Lung (tissue), 11 donors: ENCODE measurements at regions not wholly inside any gene's neighbourhood (a gene's known extent, or its start where the extent isn't known, plus 50 kb on each side); places are given as distances from the start of the nearest gene placed in this dataset.

Experiments used
- ATAC-seq: fragments of 200-7000 bp; cut with Tn5 transposase; one replicate; pipeline ENCODE4 v1.9.1; 2020; ENCODE audit warnings: moderate number of reproducible peaks; ENCODE audit not compliant: insufficient read depth, low FRiP score
- DNase-seq, 3 donors: peaks; one replicate each; pipeline ENCODE4 v3.0.0-alpha.2; 2013 to 2017
- H3K27ac ChIP-seq, 2 donors: one replicate each; pipeline ENCODE4 v1.5.1; 2013; ENCODE audit warnings: mild to moderate bottlenecking in 2 of 2, moderate library complexity in 2 of 2, control low read depth in 1 of 2, inconsistent platforms in 1 of 2, low read depth in 1 of 2, low read length in 1 of 2
- H3K27me3 ChIP-seq, 3 donors: one replicate each; pipeline ENCODE4 v1.5.1; 2013; ENCODE audit warnings: low read length in 2 of 3; ENCODE audit not compliant: control insufficient read depth in 3 of 3, insufficient read depth in 3 of 3
- H3K36me3 ChIP-seq, 4 donors: one replicate each; pipeline ENCODE4 v1.5.1; 2013; ENCODE audit warnings: low read length in 4 of 4, mild to moderate bottlenecking in 1 of 4, moderate library complexity in 1 of 4; ENCODE audit not compliant: control insufficient read depth in 4 of 4, insufficient read depth in 4 of 4
- H3K4me1 ChIP-seq, 5 donors: one replicate each; pipeline ENCODE4 v1.5.1; 2013; ENCODE audit warnings: low read length in 5 of 5, mild to moderate bottlenecking in 2 of 5, moderate library complexity in 1 of 5; ENCODE audit not compliant: control insufficient read depth in 5 of 5, insufficient read depth in 5 of 5
- H3K4me3 ChIP-seq: one replicate; pipeline ENCODE4 v1.5.1; 2013; ENCODE audit warnings: mild to moderate bottlenecking, control low read depth, moderate library complexity
- H3K9ac ChIP-seq, 2 donors: one replicate each; pipeline ENCODE4 v1.5.1; 2013; ENCODE audit warnings: low read length in 2 of 2, control low read depth in 1 of 2; ENCODE audit not compliant: insufficient read depth in 1 of 2
- H3K9me3 ChIP-seq, 4 donors: one replicate each; pipeline ENCODE4 v1.5.1; 2013; ENCODE audit warnings: low read length in 3 of 4, mild to moderate bottlenecking in 1 of 4, moderate library complexity in 1 of 4; ENCODE audit not compliant: control insufficient read depth in 4 of 4, insufficient read depth in 3 of 4
- WGBS, 2 donors: extraction: QIAGEN DNeasy Blood & Tissue Kit; methylation state at CpG; one replicate each; pipeline ENCODE4 v1.1.7; 2013; 5-methylcytosine and 5-hydroxymethylcytosine counted together
- TF ChIP-seq, protein P1 (sequence below): IDR thresholded peaks from 2 replicates; pipeline ENCODE4 v1.5.1; 2012; ENCODE audit warnings: mild to moderate bottlenecking; ENCODE audit errors: control extremely low read depth, extremely low read depth
- donor health status: control.
- donor health status: control.
- donor health status: Bipolar disorder and iron deficiency.
- donor health status: healthy.
- donor health status: DM: yes; HTN: yes; CAD: no.

GRCh38 chr9:74007833-74008232 is 489.3 kb upstream of the RORB start:
- ATAC-seq (no peak), DNase-seq (no peak)
- Histone ChIP-seq H3K9me3 (no peaks in the 10 kb centered on the region), H3K27ac (no peak overlapping the region), H3K4me3 (no peak overlapping the region), H3K4me1 (no peaks in the 10 kb centered on the region), H3K36me3 (no peaks in the 10 kb centered on the region), H3K27me3 (no peaks in the 10 kb centered on the region), H3K9ac (no peak overlapping the region)
- 85 to 89% methylated on average over 3 of the region's 3 CpGs for WGBS, 2 donors
- TF ChIP-seq, protein P1, sequence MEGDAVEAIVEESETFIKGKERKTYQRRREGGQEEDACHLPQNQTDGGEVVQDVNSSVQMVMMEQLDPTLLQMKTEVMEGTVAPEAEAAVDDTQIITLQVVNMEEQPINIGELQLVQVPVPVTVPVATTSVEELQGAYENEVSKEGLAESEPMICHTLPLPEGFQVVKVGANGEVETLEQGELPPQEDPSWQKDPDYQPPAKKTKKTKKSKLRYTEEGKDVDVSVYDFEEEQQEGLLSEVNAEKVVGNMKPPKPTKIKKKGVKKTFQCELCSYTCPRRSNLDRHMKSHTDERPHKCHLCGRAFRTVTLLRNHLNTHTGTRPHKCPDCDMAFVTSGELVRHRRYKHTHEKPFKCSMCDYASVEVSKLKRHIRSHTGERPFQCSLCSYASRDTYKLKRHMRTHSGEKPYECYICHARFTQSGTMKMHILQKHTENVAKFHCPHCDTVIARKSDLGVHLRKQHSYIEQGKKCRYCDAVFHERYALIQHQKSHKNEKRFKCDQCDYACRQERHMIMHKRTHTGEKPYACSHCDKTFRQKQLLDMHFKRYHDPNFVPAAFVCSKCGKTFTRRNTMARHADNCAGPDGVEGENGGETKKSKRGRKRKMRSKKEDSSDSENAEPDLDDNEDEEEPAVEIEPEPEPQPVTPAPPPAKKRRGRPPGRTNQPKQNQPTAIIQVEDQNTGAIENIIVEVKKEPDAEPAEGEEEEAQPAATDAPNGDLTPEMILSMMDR = no peak

GRCh38 chr9:74016004-74016403 is 481.1 kb upstream of the RORB start:
- H3K9ac ChIP-seq = no peak overlapping the region
- DNase-seq (no peak), ATAC-seq (no peak)
- H3K4me3 ChIP-seq = no peak overlapping the region
- no peak overlapping the region for H3K27ac ChIP-seq
- H3K27me3 ChIP-seq = no peaks in the 10 kb centered on the region
- TF ChIP-seq, protein P1 = no peak
- peaks cover 0 to 2% (median 0%) of the 10 kb centered on the region in 4 donors for H3K9me3 ChIP-seq
- H3K4me1 ChIP-seq = no peaks in the 10 kb centered on the region
- H3K36me3 ChIP-seq = no peaks in the 10 kb centered on the region

DNA sequence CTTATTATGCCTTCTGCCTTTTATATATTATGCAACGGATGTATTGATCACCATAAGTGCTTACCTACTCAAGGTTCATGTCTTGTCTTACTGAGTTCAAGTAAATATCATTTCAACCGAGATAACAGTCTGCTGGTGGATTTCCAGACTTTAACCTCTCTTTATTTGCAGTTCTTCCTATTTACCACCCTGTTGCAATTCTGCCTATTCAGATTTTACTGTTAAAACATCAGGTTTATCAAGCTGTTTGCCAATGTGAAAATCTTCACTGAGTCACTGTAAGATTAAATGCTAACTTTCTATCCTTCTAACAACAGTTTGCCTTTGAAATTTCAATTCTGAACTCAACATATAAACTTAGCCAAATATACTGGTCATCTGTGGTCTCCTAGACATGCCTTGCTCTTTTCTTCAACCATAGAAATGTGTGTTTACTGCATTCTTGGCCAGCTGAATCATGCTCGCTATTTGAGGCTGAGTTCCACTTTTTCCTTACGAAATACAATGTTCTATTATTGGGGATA is 471.7 kb upstream of the RORB start:
- DNase-seq = no peak
- H3K27me3 ChIP-seq = no peaks in the 10 kb centered on the region
- no peak overlapping the region for H3K9ac ChIP-seq
- no peaks in the 10 kb centered on the region for H3K9me3 ChIP-seq
- no peak overlapping the region for H3K4me3 ChIP-seq
- no peaks in the 10 kb centered on the region for H3K36me3 ChIP-seq
- no peaks in the 10 kb centered on the region for H3K4me1 ChIP-seq
- TF ChIP-seq, protein P1 = no peak
- 72 to 82% methylated on average over 4 of the region's 4 CpGs for WGBS, 2 donors
- ATAC-seq = no peak
- no peak overlapping the region for H3K27ac ChIP-seq

DNA sequence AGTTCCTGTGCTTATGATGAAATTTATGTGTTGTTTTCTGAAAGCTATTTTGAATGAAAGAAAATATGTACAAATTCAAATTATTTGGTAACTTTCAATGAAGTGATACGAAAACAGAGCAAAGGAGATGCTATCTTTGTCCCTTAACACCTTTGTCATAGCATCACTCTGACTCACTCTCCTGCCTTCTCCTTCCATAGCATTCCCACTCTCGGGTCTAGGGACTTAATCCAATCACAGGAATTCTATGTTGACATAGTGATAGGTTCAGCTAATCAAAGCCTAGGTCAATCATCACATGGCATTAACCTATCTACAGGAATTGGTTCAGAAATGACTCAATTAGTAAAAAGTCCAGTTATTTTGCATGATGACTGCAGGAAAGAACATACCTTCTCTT is 464.7 kb upstream of the RORB start:
- H3K4me3 ChIP-seq = no peak overlapping the region
- 52 to 65% methylated on average over 2 of the region's 2 CpGs for WGBS, 2 donors
- no peak overlapping the region for H3K9ac ChIP-seq
- H3K9me3 ChIP-seq = no peaks in the 10 kb centered on the region
- TF ChIP-seq, protein P1 = no peak
- H3K27ac ChIP-seq = no peak overlapping the region
- ATAC-seq (no peak), DNase-seq (no peak)
- H3K36me3 ChIP-seq = no peaks in the 10 kb centered on the region
- H3K4me1 ChIP-seq = no peaks in the 10 kb centered on the region
- H3K27me3 ChIP-seq = no peaks in the 10 kb centered on the region
